Neural cell (in vitro differentiated cells): ENCODE measurements at regions not wholly inside any gene's neighbourhood (a gene's known extent, or its start where the extent isn't known, plus 50 kb on each side); places are given as distances from the start of the nearest gene placed in this dataset.

Source experiments
- EP300 ChIP-seq: fragments of 450-650 bp; conservative IDR thresholded peaks from 2 replicates; pipeline ENCODE4 v1.6.1; 2014; ENCODE audit warnings: antibody characterized with exemption, mild to moderate bottlenecking, moderate library complexity; ENCODE audit not compliant: poor library complexity, severe bottlenecking
- EZH2 ChIP-seq: fragments of 200-600, 300-800 bp; shearing (Covaris generic), sonication (generic); IDR thresholded peaks from 2 replicates; pipeline ENCODE4 v1.6.1; 2014; ENCODE audit warnings: antibody characterized with exemption, low read length, borderline replicate concordance, mild to moderate bottlenecking; ENCODE audit not compliant: insufficient read depth, poor library complexity, severe bottlenecking
- MXI1 ChIP-seq: fragments of 450-650 bp; conservative IDR thresholded peaks from 2 replicates; pipeline ENCODE4 v1.6.1; 2014; ENCODE audit warnings: antibody characterized with exemption, mild to moderate bottlenecking; ENCODE audit not compliant: poor library complexity, severe bottlenecking
- POLR2AphosphoS5 ChIP-seq: IDR thresholded peaks from 2 replicates; pipeline ENCODE4 v1.6.1; 2012
- RAD21 ChIP-seq: fragments of 450-650 bp; conservative IDR thresholded peaks from 2 replicates; pipeline ENCODE4 v1.6.1; 2014; ENCODE audit warnings: antibody characterized with exemption, mild to moderate bottlenecking, moderate library complexity
- TF ChIP-seq, protein P1 (sequence below): fragments of 450-650 bp; IDR thresholded peaks from 2 replicates; pipeline ENCODE4 v1.5.1; 2014; ENCODE audit warnings: antibody characterized with exemption, mild to moderate bottlenecking, moderate library complexity; ENCODE audit not compliant: poor library complexity, severe bottlenecking
- TF ChIP-seq, protein P2 (sequence below): IDR thresholded peaks from 2 replicates; pipeline ENCODE4 v1.6.1; 2012; ENCODE audit warnings: borderline replicate concordance

- TF ChIP-seq, protein P1, sequence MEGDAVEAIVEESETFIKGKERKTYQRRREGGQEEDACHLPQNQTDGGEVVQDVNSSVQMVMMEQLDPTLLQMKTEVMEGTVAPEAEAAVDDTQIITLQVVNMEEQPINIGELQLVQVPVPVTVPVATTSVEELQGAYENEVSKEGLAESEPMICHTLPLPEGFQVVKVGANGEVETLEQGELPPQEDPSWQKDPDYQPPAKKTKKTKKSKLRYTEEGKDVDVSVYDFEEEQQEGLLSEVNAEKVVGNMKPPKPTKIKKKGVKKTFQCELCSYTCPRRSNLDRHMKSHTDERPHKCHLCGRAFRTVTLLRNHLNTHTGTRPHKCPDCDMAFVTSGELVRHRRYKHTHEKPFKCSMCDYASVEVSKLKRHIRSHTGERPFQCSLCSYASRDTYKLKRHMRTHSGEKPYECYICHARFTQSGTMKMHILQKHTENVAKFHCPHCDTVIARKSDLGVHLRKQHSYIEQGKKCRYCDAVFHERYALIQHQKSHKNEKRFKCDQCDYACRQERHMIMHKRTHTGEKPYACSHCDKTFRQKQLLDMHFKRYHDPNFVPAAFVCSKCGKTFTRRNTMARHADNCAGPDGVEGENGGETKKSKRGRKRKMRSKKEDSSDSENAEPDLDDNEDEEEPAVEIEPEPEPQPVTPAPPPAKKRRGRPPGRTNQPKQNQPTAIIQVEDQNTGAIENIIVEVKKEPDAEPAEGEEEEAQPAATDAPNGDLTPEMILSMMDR = no peak
- TF ChIP-seq RAD21 (no peak), EZH2 (no peak), EP300 (no peak), POLR2AphosphoS5 (no peak), MXI1 (no peak)
- TF ChIP-seq, protein P2, sequence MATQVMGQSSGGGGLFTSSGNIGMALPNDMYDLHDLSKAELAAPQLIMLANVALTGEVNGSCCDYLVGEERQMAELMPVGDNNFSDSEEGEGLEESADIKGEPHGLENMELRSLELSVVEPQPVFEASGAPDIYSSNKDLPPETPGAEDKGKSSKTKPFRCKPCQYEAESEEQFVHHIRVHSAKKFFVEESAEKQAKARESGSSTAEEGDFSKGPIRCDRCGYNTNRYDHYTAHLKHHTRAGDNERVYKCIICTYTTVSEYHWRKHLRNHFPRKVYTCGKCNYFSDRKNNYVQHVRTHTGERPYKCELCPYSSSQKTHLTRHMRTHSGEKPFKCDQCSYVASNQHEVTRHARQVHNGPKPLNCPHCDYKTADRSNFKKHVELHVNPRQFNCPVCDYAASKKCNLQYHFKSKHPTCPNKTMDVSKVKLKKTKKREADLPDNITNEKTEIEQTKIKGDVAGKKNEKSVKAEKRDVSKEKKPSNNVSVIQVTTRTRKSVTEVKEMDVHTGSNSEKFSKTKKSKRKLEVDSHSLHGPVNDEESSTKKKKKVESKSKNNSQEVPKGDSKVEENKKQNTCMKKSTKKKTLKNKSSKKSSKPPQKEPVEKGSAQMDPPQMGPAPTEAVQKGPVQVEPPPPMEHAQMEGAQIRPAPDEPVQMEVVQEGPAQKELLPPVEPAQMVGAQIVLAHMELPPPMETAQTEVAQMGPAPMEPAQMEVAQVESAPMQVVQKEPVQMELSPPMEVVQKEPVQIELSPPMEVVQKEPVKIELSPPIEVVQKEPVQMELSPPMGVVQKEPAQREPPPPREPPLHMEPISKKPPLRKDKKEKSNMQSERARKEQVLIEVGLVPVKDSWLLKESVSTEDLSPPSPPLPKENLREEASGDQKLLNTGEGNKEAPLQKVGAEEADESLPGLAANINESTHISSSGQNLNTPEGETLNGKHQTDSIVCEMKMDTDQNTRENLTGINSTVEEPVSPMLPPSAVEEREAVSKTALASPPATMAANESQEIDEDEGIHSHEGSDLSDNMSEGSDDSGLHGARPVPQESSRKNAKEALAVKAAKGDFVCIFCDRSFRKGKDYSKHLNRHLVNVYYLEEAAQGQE = no peak
Measured at GRCh38 chr1:115539061-115539460, 102.7 kb upstream of the VANGL1 start.
